ENCODE measurements at regions not wholly inside any gene's neighbourhood (a gene's known extent, or its start where the extent isn't known, plus 50 kb on each side); places are given as distances from the start of the nearest gene placed in this dataset.

DNA sequence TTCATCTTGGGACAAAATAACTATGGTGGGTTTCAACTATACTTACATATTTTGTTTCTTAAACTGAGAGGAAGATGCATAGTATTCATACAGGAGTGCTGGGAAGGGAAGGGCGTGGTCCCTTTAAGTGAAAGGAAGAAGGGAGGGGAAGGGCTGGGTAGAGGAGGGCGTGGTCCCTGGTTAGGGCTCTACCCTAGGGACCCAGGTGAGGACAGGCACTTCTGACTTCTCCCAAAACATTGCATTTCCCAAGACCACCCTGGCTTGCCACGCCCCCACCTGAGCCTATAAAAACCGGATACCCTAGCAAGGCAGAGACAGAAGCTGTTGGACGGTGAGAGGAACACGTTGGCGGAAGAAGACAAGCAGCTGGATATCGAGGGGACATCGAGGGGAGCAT is 157.6 kb upstream of the PLXNA4 start:
- no peak for DNase-seq (ENCODE audit: low read depth in 3 of 3)

DNA sequence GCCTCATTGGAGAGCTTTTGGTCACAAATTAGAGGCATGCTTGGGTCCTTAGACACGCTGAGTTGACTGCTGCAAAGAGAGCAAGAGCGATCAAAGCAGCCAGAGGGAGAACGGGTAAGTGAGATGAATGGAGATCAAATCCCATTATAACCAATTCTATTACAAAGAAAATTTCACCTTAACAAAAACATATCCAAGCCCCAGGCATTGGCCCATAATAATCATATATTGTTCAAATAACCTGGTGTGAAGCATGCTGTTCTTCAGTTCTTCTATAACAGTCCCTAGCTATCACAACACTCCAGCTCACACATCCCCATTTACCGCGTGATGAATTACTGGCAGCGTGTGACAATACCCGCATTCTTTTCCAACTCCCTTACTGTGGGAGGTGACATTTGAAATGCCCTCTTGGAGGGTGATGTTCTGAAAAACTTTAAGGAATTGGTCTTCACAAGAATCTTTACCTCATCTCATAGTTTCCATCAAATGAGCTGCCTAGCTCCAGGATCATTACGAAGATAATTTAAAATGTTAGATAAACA is 156.1 kb upstream of the PLXNA4 start:
- DNase-seq (ENCODE audit: low read depth in 3 of 3) = no peak

DNA sequence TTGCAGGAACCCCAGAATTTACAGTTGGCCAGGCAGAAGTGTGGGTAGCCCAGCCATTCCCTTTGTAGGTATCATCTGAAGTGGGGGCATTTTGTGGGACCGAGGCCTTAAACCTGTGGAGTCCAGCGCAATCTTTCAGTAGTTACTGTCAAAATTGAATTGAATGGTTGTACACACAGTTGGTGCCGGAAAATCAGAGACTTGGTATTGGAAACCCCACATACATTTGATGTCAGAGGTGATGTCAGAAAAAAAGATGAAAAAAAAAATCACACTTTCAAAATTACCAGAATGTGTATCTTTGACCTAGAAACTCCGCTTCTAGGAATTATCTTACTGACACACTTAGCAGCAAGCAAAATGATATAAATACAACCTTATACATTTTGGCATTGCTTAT is 153.8 kb upstream of the PLXNA4 start:
- no peak for DNase-seq (ENCODE audit: low read depth in 3 of 3)

DNA sequence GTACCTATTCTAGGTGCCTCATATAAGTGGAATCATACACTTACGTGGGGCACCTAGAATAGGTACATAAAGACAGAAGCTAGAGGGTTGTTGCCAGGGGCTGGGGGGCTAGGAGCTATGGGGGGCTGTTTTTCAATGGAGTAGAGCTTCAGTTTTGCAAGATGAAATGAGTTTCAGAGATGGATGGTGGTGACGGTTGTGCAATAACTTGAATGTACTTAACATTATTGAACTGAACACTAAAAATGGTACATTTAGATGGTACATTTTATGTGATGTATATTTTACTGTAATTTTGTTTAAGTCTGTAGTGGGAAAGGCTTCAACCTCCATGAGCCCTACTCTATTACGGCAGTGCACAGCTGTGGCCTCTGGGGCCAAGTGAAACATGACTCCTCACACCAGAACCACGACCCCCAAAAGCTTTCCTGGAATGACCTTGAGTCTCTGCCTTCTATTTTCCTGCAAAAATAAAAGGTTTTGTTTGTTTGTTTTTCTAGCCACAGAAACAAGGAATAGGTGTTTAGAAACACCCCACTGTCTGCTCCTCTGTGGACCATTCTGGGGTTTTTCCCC is 147.3 kb upstream of the PLXNA4 start:
- DNase-seq (ENCODE audit: low read depth in 3 of 3) = no peak

DNA sequence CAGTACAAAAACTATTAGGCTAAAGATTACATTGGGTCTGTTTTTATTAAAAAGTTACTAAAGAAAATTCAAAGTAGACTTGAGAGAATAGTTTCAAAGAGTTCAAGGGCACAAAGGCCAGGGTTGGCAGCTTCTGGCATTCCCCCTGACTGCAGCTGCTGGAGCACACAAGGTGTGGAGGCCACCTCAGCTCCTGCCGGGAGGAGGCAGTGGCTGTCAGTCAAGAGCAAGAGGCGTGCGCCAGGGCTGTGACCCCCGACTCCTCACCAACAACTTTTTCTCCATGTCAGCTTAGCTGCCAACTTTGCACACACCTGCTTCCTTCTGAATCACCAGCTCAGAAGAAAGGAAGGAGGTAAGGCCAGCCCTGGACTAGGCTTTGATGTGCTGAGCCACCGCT is 144.6 kb upstream of the PLXNA4 start:
- DNase-seq (ENCODE audit: low read depth in 3 of 3) = no peak

DNA sequence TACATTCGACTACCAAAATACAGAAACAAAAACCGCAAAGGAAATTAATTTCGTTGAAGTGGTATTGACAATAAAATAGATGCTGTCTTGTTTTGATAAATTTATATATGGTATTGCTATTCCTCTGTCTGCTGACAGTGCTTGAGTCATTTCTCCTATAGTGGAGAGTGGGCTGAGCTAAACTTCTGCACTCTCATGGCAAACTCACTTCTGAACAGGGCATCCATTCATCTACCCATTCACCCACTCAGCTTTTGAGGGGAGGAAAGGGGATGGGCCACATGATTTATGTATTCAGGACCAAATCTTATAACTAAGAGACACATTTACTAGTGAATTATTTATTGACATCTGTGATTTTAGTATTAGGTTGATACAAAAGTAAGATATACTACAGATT is 137.6 kb upstream of the PLXNA4 start:
- no peak for DNase-seq (ENCODE audit: low read depth in 3 of 3)

DNA sequence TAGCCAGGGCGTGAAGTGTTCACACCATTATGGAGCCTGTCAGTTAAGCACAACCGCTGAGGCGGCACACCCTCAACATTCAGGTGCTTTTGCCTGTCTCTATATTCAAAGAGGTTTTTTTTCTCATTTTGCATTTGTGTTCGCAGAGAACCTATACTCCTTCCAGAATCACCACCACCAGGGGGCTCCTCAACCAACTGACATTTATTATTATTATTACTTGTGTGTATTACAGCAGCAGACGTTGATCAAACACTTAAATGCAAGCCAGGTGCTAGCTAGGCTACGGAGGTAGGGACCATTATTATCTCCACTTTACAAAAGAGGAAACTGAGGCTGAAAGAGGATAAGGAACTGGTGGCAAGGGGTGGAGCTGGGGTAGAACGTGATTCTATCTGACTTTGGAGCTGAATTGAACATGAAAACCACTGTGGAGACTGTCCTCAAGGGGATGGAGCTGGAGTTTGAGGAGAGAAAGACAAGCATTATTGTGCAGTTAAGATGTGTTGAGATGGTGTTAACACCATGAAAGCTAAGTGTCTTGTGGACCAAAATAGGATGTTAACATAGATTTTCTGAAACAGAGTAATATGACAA is 133.8 kb upstream of the PLXNA4 start:
- peak in 1 of 3 experiments; percentile 2 for DNase-seq (ENCODE audit: low read depth in 3 of 3)

DNA sequence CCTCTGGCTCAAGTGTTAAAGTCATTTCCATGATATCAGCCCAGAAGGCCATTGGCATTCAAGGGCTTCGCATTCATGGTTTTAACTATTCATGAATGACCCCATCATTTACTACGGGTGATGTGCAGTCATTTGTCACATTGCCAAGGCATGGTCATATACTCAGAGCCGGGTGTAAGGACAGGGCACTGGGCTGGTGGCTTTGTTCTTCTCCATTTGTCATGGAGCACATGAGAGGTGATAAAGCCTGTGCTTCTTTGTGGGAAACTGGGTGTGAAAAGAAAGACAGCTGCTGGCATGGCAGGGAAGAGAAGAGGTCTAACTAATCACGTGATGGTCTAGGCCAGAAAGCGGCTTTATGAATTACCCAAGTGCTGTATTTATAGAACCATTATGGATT is 132.2 kb upstream of the PLXNA4 start:
- no peak for DNase-seq (ENCODE audit: low read depth in 3 of 3)

DNA sequence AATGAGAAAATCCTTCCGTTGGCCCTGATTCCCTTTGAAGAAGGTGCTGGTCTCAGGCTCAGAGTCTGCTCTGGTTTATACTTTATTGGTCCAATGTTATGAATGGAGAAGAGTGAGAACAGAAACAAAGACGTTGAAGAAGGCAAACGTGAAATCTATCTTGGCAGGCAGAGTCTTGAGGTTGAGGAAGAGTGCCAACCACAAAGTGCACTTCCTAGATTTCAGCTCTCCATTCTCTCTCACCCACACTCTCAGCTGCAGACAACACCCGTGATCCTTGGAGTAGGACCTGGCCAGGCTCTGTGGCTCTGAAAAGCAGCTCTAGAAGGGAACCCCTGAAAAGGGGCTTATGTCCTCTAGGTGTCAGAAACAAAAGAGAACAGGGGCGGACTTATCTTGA is 128.9 kb upstream of the PLXNA4 start:
- DNase-seq (ENCODE audit: low read depth in 3 of 3) = no peak

DNA sequence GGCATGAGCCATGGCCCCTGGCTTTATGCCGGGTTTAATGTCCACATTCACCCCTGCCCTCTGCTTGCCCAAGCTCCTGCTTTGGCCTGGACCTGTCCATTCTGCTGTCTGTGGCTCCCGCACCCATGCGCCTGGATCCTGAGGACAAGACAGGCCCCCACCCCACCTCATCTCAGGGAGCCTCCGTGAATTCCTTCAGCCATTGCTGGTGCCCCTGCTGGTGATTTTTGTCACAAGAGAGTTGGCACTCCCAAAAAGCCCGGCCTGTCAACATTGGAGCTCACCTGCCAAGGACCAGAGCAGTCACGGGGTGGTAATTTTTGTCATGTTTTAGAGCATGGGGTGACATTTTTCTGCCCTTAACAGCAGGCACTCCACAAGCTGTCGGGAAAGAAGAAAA is 127.5 kb upstream of the PLXNA4 start:
- no peak for DNase-seq (ENCODE audit: low read depth in 3 of 3)

DNA sequence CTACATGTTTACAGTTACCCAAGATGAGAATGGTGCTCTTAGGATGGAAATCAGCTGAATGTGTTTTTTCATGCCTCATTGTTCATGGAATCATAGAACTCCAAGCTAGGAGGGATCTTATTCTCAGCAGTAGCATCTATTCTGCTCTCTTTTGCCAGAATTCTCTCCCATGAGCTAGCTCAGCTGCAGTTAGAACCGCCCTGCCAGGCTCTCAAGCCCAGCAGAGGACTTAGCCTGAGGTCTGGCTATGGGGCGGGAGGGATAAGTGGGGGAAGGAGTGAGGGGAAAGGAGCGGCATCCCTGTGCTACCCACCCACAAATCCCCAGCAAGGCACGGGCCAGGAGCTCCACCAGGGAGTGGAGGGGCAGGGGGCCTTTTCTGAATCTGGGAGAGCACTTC is 120.7 kb upstream of the PLXNA4 start:
- no peak for DNase-seq (ENCODE audit: low read depth in 3 of 3)

DNA sequence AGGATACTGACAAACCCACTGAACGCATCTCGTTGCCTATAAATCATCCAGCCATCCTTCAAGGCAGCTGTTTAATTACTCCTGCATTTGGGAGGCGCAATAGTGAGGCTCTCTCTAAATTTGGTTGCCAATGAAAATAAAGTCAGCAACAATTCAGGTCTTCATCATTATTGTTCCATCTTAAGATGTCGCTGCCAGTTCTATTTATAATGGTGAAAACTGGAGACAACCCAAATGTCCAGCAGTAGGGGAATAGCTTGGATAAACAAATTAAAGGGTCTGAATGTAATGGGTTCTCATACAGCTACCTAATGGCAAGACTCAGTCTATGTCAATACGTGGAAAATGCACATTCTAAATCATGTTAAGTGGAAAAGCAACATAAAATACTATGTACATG is 120.1 kb upstream of the PLXNA4 start:
- no peak for DNase-seq (ENCODE audit: low read depth in 3 of 3)

DNA sequence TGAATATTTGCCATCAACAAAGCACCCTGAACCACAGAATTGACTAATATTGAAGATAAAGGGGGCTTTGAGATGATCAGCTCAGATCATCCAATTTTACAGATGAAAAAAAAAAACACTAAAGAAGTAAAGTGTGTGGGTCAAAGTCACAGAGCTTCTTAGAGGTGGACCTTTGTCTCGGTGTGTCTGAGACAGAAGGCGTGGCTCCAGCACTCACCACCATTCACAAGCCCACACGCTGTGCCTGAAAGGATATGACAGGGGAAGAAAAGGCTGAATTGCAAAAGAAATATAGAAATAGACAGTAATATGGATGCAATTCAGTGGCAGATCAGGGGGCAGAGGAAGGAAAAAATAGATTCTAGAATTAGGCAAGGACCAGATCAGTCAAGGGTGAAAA is 114.9 kb upstream of the PLXNA4 start:
- no peak for DNase-seq (ENCODE audit: low read depth in 3 of 3)

DNA sequence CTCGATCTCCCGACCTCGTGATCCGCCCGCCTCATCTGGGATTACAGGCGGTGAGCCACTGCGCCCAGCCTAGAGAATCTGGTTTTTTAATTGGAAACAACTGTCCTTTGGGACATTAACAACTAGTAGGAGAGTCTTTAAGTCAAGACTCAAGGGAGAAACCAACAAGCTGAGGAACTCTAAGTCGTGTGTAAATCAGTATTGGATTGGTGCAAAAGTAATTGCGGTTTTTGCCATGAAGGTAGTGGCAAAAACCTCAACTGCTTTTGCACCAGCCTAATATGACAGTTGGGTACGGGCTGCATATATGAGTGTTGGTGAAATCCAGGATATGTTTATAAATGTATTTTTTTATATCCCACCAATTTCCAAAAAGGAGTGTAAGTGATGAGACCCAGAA is 113.9 kb upstream of the PLXNA4 start:
- DNase-seq (ENCODE audit: low read depth in 3 of 3) = no peak

DNA sequence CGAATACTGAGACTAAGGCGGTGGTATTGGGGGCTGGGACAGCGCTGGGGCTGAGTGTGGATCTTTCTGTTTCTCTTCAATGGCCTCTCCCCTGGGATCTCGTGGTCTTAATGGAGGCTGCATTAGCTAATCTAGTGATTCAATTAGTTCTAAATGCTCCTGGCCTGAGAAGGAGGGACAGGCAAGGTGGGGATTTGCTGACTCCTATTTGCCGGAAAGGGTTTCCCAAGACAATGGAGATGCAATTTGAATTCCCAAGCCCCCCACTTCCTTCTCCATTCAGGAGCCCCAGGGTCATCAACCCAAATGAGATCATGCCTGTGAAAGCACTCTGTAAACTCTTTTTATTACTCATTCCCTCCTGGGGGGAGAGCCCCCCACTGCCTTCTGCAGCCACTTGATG is 111.7 kb upstream of the PLXNA4 start:
- DNase-seq (ENCODE audit: low read depth in 3 of 3) = no peak

DNA sequence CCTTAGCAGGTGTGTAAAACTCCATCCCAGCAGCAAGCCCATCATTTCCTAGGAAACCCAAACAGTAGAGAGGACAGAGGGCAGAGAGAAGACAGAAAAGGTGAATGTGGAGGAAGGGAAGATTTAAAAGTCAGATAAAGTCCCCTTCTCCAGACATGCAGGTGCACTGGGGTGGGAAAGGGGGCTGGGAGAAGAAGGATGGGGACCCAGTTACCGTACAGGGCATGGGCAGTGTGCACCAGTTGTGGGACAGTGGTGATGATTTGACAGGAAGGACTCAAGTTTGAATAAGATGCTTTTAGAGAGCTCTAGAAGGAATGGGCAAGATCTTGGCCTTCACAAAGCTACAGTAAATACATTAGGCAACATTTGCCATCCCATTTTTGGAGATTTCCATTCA is 110.7 kb upstream of the PLXNA4 start:
- DNase-seq (ENCODE audit: low read depth in 3 of 3) = no peak

DNA sequence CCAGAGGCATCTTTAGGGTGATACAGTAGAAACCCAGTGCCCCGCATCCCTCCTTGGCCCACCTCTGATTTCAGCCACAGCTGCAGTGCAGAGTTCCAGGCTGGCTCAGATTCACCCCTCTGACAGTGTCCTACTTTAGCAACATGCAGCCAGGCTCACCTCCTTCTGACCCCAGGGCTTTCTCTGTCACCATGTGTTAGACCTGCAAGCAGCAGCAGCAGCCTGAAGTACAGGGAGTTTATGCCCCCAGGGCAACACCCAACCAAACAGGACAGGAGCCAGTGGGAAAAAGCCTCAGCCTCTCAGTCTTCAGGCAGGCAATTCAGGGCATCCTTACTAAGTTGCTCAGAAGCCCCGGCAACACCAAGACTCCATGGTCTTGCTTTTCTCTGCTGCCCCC is 109.0 kb upstream of the PLXNA4 start:
- no peak for DNase-seq (ENCODE audit: low read depth in 3 of 3)

DNA sequence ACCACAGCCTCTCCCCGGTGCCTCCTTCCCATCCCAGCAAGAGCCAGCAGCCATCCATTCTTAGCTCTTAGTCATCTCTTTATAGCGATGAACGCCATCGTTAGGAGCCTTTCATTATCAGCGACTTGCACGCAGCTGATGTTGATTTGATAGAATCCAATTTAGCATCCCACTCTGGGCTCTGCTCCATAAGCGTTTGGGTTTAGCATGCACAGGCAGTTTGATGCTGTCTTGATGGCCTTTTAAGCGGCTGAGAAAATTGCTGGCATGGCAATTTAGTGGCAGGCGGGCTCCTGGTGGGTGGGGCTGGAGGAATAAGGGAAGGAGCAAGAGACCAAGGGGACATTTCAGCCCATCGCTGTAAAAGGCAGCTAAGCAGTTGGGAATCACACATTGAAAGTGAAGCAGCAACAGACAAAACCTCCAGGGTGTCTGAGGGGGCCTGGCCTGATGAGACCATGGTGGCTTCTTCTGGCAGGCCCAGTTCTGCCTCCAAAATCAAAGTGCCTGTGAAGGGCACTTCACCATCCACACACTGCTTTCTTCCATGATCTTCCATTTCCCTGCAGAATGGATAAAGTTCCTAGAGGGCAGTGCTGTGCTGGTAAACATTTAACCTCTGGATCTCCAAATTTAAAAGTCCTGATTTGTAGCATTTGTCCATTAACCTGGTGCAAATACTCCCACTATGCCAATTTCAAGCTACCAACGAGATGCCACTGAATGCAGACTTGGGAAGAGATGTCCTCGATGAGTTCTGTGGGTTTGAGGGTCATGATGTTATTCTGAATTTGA is 107.8 kb upstream of the PLXNA4 start:
- DNase-seq (ENCODE audit: low read depth in 3 of 3) = no peak

DNA sequence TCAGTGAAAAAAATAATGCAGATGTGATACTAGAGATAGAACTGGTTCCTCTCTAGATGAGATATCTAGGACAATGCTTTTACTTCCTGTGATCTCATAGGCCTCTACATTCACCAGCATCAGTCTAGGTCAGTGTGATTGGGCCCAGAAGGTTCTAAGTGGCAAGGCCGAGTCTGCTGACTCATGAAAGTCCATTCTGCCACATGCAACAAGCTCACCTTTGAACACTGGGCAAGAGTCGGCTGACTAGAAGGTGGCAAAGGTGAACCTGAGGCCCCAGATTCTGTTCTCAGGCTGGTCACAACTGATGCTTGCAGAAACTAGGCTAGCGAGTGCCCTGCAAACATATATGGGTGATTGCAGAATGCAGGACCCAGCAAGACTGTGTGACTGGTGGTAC is 105.7 kb upstream of the PLXNA4 start:
- DNase-seq (ENCODE audit: low read depth in 3 of 3) = no peak

DNA sequence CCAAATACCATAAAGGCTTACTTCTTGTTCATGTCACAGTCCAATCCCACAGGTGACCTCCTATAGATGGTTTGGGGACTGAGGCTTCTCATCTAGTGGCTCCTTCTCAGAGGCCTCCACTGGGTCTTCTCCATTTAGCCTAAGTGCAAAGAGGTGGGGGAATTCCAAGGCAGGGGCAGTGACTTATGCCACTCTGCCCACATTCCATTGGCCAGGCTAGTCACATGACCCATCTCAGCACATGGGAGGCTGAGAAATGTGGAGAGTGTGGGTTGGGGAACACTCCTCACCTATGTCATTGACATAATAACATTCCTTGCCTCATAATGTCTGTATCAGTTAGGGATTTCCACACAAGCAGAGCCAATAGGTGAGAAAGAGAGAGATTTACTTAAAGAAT is 104.3 kb upstream of the PLXNA4 start:
- DNase-seq (ENCODE audit: low read depth in 3 of 3) = no peak

DNA sequence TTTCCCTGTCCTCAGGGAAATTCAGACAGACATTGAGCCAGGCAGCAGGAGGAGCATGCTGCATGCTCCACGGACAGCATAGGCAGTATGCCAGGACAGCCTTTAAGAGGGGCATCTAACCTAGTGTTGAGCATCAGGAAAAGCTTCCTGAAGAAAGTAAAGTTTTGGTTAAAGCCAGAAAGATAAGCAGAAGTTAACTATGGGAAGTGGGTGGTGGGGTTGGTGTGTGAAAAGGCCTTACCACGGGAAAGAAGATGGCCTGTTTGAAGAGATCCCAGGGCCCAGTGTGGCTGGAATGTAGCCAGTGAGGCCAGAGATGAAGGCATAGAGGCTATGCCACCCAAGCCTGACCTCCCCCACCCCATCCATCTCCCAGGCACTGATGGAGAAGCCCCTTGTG is 102.4 kb upstream of the PLXNA4 start:
- no peak for DNase-seq (ENCODE audit: low read depth in 3 of 3)

DNA sequence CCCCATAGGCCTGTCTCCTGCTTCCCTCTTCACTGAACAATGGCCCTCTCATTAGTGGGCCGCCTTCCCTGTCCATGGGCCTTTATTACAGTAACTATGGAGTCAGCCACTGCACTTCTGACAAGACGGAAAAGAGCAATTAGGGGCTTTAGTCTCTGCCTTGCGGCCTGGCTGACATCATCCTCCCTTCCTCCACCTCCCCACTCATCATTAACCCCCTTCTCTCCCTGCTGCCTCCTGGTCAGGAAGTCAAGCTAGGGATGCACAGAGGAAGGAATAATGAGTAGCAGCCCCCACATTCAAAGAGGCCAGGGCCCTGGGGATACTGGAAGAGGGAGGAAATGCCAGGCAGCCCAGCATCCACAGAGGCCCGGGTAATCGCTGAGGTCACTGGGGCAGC is 101.6 kb upstream of the PLXNA4 start:
- no peak for DNase-seq (ENCODE audit: low read depth in 3 of 3)

Measured in stimulated activated CD4-positive, alpha-beta T cell treated with anti-CD3 and anti-CD28 coated beads, TNF-alpha, amount 100 ng/mL, for 24 hours (primary cell).